Stimulated activated effector memory CD8-positive, alpha-beta T cell treated with anti-CD3 and anti-CD28 coated beads, Interleukin-12 subunit alpha, Interleukin-12 subunit beta, amount 100 ng/mL, for 72 hours (primary cell): ENCODE measurements at regions not wholly inside any gene's neighbourhood (a gene's known extent, or its start where the extent isn't known, plus 50 kb on each side); places are given as distances from the start of the nearest gene placed in this dataset.
A peak's percentile ranks its signal among the peaks of the same experiment; 100 is the strongest.
"Not testable (repeated sequence)": the region's sequence is repeated elsewhere in the genome, so short reads cannot be mapped to it uniquely, and the experiment has no call there.

Experiments
- ATAC-seq: fragments of 150-1000 bp; cut with Tn5 transposase; 2 replicates; pipeline ENCODE4 v1.10.0; 2021
- DNase-seq, 2 donors: peaks; one replicate each; pipeline ENCODE4 v3.0.0; 2021 to 2022; ENCODE audit warnings: low spot score in 2 of 2
- H3K27ac Mint-ChIP-seq: one replicate; pipeline ENCODE4 v1.8.0; 2022; ENCODE audit warnings: mild to moderate bottlenecking, mixed read lengths
- H3K36me3 Mint-ChIP-seq: one replicate; pipeline ENCODE4 v1.8.0; 2022; ENCODE audit warnings: mild to moderate bottlenecking, mixed read lengths
- H3K4me1 Mint-ChIP-seq: one replicate; pipeline ENCODE4 v1.8.0; 2022; ENCODE audit warnings: mixed read lengths
- H3K4me3 Mint-ChIP-seq: one replicate; pipeline ENCODE4 v1.8.0; 2022; ENCODE audit warnings: mild to moderate bottlenecking, mixed read lengths
- H3K9me3 Mint-ChIP-seq: one replicate; pipeline ENCODE4 v1.8.0; 2022; ENCODE audit warnings: mixed read lengths

DNA sequence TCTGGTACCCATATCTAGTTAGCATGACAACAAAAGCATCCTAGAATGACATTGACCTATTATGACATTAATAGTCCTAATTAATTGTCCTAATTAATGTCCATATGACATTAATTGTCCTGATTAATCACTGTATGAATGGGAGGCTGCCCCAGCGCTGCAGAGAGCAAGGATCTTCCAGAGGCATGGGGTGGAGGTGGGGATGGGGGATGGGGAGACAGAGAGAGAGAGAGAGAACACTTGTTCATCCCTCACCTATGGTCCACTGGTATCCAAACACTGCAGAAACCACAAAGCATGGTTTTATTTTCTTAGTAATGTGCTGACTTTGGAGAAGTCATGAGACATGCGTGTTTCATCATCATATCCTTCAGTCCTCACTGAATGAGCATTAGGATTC lies 235.1 kb downstream of the FNDC1 start:
- DNase-seq (no peak), ATAC-seq (no peak)
- no peak overlapping the region for H3K27ac Mint-ChIP-seq
- peaks cover 3% of the 10 kb centered on the region for H3K9me3 Mint-ChIP-seq
- no peaks in the 10 kb centered on the region for H3K4me1 Mint-ChIP-seq
- no peak overlapping the region for H3K4me3 Mint-ChIP-seq
- no peaks in the 10 kb centered on the region for H3K36me3 Mint-ChIP-seq

DNA sequence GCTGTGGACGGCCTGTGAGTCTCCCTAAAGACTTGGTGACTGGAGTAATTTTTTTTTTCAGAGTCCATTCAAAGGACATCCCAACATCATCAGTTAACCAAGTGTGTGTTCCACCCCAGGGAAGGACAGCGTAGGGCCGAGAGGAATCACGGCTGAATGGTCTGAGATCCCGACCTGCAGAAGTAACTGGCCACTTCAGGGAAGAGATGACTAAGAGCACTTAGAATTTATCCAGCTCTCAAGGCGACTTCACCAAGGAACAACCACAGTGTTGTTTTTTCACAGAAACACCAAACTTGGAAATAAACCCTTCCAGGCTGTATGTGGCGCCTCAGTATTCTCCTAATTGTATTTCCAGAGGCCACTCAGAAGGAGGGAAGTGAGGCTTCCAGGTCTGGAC lies 231.6 kb downstream of the FNDC1 start:
- no peaks in the 10 kb centered on the region for H3K9me3 Mint-ChIP-seq
- ATAC-seq (no peak), DNase-seq (no peak)
- H3K36me3 Mint-ChIP-seq = no peaks in the 10 kb centered on the region
- no peaks in the 10 kb centered on the region for H3K4me1 Mint-ChIP-seq
- no peak overlapping the region for H3K27ac Mint-ChIP-seq
- no peak overlapping the region for H3K4me3 Mint-ChIP-seq

DNA sequence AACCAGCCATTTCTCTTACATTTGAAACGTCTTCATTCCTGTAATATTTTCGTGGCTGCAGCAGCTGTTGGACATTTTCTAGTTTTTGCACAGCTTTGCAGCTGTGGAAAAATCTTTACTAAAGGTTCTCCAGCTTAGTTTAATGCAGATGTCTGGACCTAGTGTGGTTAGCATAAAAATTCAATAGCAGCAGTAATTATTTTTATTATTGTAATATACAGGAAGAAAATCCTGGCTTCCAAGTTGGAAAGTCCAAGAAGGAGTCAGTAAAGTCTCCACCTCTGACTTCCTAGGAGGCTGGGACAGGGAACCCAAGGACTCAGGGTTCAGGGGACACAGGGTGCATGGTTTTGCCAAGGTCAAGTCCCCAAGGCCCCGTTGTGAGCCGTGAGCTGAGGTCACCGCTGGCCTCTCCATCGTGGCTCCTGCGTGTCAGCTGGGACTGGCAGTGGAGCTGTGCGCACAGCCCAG lies 230.6 kb downstream of the FNDC1 start:
- H3K4me3 Mint-ChIP-seq = no peak overlapping the region
- ATAC-seq (no peak), DNase-seq (no peak)
- no peaks in the 10 kb centered on the region for H3K9me3 Mint-ChIP-seq
- no peaks in the 10 kb centered on the region for H3K4me1 Mint-ChIP-seq
- no peak overlapping the region for H3K27ac Mint-ChIP-seq
- H3K36me3 Mint-ChIP-seq = no peaks in the 10 kb centered on the region

DNA sequence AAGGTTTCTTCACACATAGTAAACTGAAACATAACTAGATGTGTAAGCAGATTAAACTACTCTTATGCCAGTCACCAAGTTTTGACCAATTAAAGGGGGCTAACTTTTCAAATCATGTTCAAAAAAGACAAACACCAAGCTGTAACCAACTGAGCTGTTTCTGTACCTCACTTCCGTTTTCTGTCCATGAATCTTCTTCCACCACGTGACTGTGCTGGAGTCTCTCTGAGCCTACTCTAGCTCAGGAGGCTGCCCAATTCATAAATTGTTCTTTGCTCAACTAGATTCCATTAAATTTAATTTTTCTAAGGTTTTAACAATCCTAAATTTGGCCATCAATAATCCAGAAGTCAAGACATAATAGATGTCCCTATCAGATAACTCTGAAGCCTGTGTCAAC lies 229.4 kb downstream of the FNDC1 start:
- Mint-ChIP-seq H3K36me3 (no peaks in the 10 kb centered on the region), H3K27ac (no peak overlapping the region), H3K4me3 (no peak overlapping the region), H3K9me3 (no peaks in the 10 kb centered on the region), H3K4me1 (no peaks in the 10 kb centered on the region)
- ATAC-seq (no peak), DNase-seq (no peak)

DNA sequence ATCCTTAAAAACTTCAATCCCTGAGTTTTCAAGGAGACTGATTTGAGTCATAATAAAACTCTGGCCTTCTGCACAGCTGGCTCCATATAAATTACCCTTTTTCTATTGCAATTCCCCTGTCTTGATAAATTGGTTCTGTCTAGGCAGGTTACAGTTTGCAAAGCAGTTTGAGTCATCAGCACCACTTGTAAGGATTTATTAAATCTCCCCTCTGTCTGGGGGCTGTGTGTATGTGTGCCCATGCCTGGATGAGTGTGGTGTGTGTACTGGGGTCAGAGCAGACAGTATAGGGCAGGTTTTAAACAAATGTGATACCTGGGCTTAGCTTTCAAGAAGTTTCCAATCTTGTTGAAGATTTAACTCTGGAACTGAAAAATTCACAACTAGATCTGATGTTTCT lies 228.6 kb downstream of the FNDC1 start:
- H3K9me3 Mint-ChIP-seq = no peaks in the 10 kb centered on the region
- no peaks in the 10 kb centered on the region for H3K4me1 Mint-ChIP-seq
- DNase-seq = no peak
- no peak for ATAC-seq
- H3K4me3 Mint-ChIP-seq = no peak overlapping the region
- H3K36me3 Mint-ChIP-seq = no peaks in the 10 kb centered on the region
- H3K27ac Mint-ChIP-seq = no peak overlapping the region

DNA sequence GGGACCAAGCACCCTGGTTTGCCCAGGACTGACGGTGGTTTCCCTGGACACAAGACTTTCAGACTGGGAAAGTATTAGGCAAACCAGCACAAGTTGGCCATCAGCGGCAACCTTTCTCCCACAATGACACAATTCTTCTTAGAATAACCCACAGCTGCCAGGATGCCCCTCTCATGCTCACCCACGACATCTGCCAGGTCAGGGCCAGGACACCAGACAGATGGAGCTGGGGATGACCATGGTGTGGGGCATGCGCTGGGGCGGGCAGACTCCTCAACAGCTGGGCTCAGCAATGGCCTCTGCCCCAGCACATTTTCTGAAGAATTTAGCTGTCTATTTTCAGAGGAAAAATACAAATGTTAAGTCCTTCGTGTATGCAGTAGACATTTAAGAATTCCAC lies 226.4 kb downstream of the FNDC1 start:
- ATAC-seq (no peak), DNase-seq (no peak)
- no peaks in the 10 kb centered on the region for H3K4me1 Mint-ChIP-seq
- no peaks in the 10 kb centered on the region for H3K9me3 Mint-ChIP-seq
- H3K4me3 Mint-ChIP-seq = no peak overlapping the region
- H3K27ac Mint-ChIP-seq = no peak overlapping the region
- H3K36me3 Mint-ChIP-seq = no peaks in the 10 kb centered on the region

DNA sequence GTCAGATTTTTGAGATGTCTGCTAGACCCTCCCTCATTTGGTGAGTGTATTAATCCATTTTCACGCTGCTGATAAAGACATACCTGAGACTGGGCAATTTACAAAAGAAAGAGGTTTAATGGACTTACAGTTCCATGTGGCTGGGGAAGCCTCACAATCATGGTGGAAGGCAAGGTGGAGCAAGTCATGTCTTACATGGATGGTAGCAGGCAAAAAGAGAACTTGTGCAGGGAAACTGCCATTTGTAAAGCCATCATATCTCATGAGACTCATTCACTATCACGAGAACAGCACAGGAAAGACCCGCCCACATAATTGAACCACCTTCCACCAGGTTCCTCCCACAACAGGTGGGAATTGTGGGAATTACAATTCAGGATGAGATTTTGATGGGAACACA lies 223.5 kb downstream of the FNDC1 start:
- not testable (repeated sequence) for H3K27ac Mint-ChIP-seq, H3K36me3 Mint-ChIP-seq

DNA sequence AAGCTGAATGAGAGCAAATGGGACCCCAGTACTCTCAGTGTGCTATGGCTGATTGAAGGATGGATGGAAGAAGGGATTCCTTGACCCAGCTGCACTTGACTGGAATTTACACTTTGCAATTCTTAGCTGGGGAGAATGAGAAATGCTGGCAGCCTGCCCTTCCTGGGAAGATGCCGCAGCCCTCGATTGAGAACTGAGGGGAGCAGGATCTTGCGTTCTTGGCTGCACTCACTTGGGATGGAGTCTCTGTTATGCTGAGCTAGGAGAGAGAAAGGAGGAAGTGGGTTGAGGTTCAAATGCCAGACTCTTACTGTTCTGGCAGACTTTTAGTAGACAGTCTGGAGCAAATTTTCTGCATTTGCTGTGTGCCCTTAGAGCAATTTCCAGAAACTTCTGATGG lies 221.2 kb downstream of the FNDC1 start:
- Mint-ChIP-seq H3K4me1 (no peaks in the 10 kb centered on the region), H3K4me3 (no peak overlapping the region), H3K27ac (no peak overlapping the region), H3K9me3 (no peaks in the 10 kb centered on the region), H3K36me3 (no peaks in the 10 kb centered on the region)
- no peak for ATAC-seq
- DNase-seq = peak in 1 of 2 donors; percentile 18

More for the DNA sequence above, 223.5 kb downstream of the FNDC1 start:
- DNase-seq, H3K4me1 Mint-ChIP-seq, ATAC-seq, H3K9me3 Mint-ChIP-seq, H3K4me3 Mint-ChIP-seq: not testable (repeated sequence)

DNA sequence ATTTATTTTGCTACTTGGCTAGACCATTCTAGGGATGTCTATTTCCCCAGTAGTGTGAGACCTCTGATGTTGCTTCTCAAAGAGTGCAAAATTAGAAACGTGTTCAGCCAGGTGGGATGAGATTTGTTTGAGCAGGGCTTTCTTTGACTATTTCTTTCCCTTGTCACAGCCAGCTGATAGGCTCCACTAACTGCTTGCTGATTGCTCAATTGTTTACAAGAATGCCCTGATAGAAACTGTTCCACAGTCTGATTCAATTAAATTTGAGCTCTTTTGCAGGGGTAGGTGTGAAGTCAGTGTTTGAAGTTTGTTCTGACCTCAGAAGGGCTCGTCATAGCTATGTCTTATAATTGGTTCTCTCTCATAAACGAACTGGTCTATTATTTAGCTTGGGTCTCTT lies 220.5 kb downstream of the FNDC1 start:
- no peaks in the 10 kb centered on the region for H3K4me1 Mint-ChIP-seq
- no peak overlapping the region for H3K27ac Mint-ChIP-seq
- ATAC-seq (no peak), DNase-seq (peak in 1 of 2 donors; percentile 0)
- no peaks in the 10 kb centered on the region for H3K9me3 Mint-ChIP-seq
- no peak overlapping the region for H3K4me3 Mint-ChIP-seq
- H3K36me3 Mint-ChIP-seq = no peaks in the 10 kb centered on the region

DNA sequence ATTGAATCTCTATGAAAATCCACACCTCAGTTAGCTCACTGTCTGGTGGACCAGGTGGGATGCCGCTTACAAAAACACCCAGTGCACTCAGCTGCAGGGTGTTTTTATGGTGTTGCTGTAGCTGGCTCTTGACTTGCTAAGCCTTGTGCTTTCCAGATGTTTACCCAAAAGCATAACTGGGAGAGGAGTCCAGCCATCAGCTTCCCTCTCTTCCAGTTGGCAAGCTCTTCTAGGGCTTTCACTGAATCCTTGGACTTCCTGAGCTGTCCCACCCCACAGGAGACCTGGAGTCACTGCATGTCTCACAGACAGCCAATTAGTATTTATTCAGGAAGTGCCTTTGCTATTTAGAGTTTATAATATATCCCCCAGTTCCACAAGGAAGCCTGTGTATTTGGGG lies 210.9 kb downstream of the FNDC1 start:
- Mint-ChIP-seq H3K27ac (no peak overlapping the region), H3K36me3 (no peaks in the 10 kb centered on the region), H3K4me3 (no peak overlapping the region), H3K4me1 (no peaks in the 10 kb centered on the region), H3K9me3 (no peaks in the 10 kb centered on the region)
- DNase-seq (no peak), ATAC-seq (no peak)

DNA sequence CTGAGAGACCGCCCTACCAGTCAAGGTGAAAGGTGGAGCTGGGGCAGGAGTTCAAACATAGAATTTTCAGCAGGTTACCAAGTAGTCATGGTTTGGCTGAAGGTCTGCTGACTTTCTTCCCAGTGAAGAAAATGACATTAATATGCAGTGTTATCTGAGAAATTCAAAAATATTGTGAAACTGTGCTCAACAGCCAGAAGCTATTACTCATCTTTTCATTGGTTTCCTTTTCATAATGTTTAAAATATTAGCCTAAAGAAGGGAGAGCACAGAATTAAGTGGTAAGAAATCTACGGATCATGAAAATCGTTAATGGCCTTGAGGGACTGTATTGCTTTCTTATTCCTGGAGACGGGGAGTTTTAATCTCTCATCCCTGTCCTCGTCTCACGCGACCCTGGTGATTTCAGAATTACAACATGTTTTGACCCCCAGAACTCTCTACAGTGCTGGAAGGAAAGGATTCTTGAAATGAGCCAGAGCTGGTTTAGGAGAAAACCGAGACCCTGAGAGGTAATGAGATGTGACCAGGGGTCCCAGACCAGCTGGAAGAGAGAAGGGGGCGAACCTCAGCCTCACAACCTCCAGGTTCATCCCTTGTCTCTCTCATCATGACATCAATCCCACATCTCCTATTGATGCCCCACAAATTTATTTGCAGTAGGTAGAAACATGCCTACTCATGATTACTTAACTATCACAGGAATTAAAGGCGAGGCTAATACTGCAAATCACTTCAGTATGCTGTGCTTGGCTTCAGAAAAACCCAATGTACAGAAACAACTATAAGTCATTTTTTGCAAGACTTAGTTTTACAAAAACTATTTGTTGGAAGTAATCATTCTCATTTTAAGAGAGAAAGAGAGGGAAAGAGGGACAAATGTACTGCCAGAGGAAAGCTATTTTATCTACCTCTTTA lies 209.5 kb downstream of the FNDC1 start:
- Mint-ChIP-seq H3K27ac (no peak overlapping the region), H3K36me3 (no peaks in the 10 kb centered on the region), H3K9me3 (no peaks in the 10 kb centered on the region), H3K4me1 (no peaks in the 10 kb centered on the region), H3K4me3 (no peak overlapping the region)
- DNase-seq = no peak
- ATAC-seq = no peak

DNA sequence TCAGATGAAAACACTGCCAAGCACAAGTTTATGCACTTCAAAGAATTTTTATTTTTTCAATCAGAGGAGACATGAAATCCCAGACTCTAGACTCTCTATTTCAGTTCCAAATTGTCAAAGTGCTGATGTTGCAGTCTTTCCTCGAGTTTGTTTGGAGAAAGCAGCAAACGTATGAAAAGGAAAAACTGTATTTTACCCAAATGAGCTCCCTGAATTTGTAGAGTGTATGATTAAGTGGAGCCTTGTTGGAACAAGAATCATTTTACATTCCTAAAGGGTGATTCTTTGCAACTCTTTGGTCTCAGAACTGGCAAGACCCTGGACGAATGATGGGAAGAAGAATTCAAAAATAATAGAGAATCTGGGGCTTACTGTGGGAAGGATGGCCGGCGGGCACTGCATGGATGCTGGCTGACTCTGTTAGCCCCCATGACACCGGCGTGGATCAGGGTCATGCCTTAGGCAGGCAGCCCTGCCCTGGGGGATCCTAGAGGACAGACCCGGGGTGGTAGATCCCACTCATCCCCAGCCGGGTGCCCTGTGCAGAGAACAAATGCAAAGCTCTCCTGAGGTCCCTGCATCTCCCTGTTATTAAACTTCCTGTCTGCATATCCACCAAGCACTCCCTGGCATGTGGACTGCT lies 207.4 kb downstream of the FNDC1 start:
- H3K9me3 Mint-ChIP-seq = no peaks in the 10 kb centered on the region
- H3K4me3 Mint-ChIP-seq = no peak overlapping the region
- no peaks in the 10 kb centered on the region for H3K4me1 Mint-ChIP-seq
- DNase-seq = no peak
- no peak overlapping the region for H3K27ac Mint-ChIP-seq
- no peaks in the 10 kb centered on the region for H3K36me3 Mint-ChIP-seq
- ATAC-seq = no peak

DNA sequence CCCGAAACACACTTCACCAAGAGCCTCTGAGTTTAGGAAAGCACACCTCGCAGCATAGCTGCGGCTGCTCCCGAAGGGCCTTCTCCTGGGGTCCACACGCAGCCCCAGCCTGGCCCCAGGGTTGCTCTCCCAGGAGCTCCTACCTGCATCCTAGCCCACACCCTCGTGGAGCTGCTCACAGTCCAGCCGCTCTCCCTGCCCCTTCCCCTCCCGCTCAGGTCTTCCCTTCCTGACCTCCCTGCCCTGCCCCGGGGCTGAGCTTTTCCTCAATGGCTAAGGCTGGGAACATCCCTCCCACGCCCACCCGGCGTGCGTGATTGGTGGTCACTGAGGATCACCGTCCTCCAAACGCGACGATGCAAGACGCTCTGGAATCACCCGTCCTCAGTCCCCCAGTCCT lies 205.8 kb downstream of the FNDC1 start:
- Mint-ChIP-seq H3K27ac (no peak overlapping the region), H3K36me3 (no peaks in the 10 kb centered on the region), H3K4me3 (no peak overlapping the region), H3K9me3 (peaks cover 3% of the 10 kb centered on the region), H3K4me1 (no peaks in the 10 kb centered on the region)
- no peak for DNase-seq
- ATAC-seq = peak; percentile 26

DNA sequence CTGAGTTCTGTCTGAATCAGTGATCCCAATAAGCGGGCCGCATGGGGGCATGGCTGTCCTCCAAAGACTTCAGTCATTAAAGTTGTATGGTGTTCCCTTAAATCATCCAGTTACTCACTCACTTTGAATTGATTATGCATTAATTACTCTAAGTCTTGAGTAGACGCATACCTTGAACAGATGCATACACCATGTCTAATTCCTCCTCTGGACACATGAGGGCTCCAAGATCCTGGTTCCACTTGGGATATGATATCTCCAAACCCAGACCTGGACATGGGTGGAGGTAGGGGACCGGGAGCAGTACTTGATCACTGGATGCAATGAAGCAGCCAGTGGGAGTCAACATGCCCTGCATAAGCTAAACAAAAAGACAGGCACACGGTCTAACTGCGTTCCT lies 204.5 kb downstream of the FNDC1 start:
- no peak overlapping the region for H3K27ac Mint-ChIP-seq
- DNase-seq (no peak), ATAC-seq (no peak)
- no peaks in the 10 kb centered on the region for H3K36me3 Mint-ChIP-seq
- no peaks in the 10 kb centered on the region for H3K4me1 Mint-ChIP-seq
- no peak overlapping the region for H3K4me3 Mint-ChIP-seq
- peaks cover 3% of the 10 kb centered on the region for H3K9me3 Mint-ChIP-seq

DNA sequence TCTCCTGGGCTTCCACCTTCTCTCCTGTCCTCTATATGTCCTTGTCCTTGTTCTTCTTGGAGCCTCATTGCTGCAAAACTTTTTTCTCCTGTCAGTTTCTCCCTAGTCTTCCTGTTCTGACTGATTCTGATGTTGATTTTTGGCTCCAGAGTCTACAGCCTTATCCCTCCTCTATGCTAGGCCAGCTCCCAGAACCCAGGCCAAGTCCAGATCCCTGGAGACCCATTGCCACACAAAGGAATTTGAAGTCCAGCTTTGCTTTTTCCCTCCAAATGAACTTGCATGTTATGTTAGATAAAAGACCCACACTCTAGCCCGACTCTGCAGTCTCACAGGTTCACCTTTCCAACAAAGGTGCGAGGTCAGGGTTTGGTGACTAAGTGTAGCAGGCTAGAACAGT lies 203.1 kb downstream of the FNDC1 start:
- H3K4me3 Mint-ChIP-seq = no peak overlapping the region
- no peak for ATAC-seq
- no peak for DNase-seq
- no peaks in the 10 kb centered on the region for H3K4me1 Mint-ChIP-seq
- no peak overlapping the region for H3K27ac Mint-ChIP-seq
- H3K9me3 Mint-ChIP-seq = peaks cover 3% of the 10 kb centered on the region
- H3K36me3 Mint-ChIP-seq = no peaks in the 10 kb centered on the region

DNA sequence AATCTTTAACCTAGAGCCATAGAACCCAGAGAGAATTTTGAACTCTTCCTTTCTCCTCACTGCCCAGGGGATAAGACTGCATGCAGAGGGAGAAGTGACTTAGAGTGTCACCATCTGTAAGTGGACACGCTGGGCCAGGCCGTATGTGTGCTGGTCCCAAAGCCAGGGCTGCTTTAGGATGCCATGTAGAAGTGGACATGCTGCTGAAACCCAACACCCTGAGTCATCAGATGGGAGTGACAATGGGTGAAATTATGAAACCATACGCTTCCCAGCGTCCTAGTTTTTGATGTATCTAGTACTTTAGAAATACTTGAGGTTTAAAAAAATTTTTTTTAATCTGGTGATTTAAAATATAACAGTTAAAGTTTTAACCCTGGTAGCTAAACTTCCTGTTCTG lies 191.1 kb downstream of the FNDC1 start:
- no peak overlapping the region for H3K4me3 Mint-ChIP-seq
- H3K4me1 Mint-ChIP-seq = no peaks in the 10 kb centered on the region
- H3K9me3 Mint-ChIP-seq = no peaks in the 10 kb centered on the region
- DNase-seq (no peak), ATAC-seq (no peak)
- no peak overlapping the region for H3K27ac Mint-ChIP-seq
- H3K36me3 Mint-ChIP-seq = no peaks in the 10 kb centered on the region
